Hematopoietic multipotent progenitor cell (in vitro differentiated cells): ENCODE measurements at regions not wholly inside any gene's neighbourhood (a gene's known extent, or its start where the extent isn't known, plus 50 kb on each side); places are given as distances from the start of the nearest gene placed in this dataset.

Experiments used
- DNase-seq, 3 donors: peaks; one replicate each; pipeline ENCODE4 v3.0.0-alpha.2; 2011 to 2015; ENCODE audit warnings: low read depth in 2 of 3, low spot score in 2 of 3

DNA sequence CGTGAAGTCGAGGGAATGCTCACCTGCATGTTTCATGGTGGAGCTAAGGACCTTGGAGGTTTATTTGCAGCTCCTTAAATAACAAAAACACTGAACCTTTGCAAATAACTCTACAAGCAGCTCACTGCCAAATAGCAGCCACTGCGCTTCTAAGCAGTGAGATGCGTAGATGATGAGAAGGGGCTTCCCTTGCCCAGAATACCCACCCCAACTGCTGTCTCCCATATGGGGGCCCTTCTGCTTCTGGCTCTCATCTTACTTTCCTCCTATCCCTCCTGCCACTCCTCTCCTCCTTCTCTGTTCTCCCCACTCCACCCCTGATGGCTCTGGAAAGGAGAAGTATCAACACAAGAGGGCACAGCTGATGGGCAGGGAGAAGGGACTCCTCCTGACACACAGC is 193.3 kb upstream of the SSTR4 start:
- no peak for DNase-seq

GRCh38 chr20:22842793-22843192 is 192.3 kb upstream of the SSTR4 start:
- no peak for DNase-seq

GRCh38 chr20:22844959-22845358 is 190.2 kb upstream of the SSTR4 start:
- no peak for DNase-seq

DNA sequence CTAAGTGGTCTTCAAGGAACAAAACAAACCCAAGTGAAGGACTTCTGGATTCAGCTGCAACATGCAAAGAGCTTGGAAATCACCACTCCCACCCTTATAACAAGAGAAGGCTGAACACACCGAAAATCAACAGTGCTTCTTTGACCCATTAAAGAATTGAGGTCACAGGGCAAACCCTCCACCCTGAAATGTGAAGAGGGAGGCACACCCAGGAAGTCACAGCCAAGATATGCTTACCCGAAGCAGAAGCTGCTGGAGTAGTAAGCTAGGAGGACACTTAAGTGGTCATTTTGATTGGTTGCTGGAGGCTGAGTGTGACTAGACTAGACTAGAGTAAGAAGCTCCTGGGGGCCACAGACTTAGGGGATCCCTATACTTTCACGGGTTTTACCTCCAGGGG is 188.2 kb upstream of the SSTR4 start:
- DNase-seq = no peak

- no peak for DNase-seq
Measured at GRCh38 chr20:22848364-22848763, 186.7 kb upstream of the SSTR4 start.

- DNase-seq = peak in 2 of 3 donors; percentile 12 to 28
Measured at GRCh38 chr20:22851679-22852346, 183.3 kb upstream of the SSTR4 start.

DNA sequence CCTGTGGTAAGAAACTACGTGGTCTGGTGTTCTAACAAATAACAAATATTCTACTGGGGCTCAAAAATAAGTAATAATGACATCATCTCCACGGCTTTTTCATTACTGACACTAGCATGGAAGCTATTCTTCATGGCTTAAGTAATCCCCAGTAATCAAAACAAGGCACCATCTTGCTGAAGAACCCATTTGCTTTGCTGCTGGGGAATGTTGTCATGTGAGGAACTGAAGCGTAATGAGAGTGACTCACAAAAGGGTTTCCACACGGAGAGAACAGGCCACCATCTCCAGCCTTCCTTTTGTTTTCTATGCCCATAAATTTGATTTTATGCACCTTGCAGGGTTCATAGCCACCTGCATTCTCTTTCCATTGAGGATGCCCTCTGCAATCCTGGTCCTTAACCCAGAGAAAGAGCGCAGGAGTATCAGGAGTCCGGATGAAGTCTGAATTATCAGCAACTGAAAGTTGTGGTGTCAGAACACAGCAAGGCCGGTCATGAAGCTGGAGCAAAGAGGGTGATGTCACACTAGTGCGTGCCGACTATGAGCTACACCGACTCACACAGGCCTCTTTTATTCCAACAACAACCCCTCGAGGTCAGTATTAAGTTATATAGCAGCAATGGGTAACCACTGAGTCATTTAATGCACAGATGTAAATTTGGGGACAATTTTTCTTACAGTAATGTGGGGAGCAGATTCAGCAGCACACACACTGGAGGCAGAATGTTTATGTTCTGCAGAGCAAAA is 173.7 kb upstream of the SSTR4 start:
- DNase-seq = no peak

GRCh38 chr20:22861990-22862389 is 173.1 kb upstream of the SSTR4 start:
- DNase-seq = no peak

- DNase-seq = no peak
Measured at GRCh38 chr20:22862671-22863230, 172.4 kb upstream of the SSTR4 start.

DNA sequence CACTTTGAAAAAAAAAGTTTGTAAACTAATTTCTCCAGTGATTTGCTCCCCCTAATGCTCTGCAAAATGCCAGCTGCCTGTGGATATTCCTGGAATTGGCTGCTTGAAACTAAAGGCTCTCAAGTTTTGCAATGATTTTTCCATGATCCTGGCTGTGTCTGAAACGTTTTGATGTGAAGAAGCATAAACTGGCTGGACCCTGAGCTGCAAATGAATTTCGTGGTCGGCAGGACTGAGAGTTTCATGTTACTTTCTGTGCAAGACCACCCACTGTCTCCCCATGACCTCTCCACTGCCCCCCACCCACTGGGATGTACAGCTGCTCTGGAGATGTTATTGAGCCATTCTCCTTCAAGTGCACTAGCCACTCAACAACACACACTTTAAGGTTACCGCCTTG is 171.3 kb upstream of the SSTR4 start:
- no peak for DNase-seq

GRCh38 chr20:22866812-22867341 is 168.2 kb upstream of the SSTR4 start:
- DNase-seq = no peak

- DNase-seq = peak in 1 of 3 donors; percentile 21
Measured at GRCh38 chr20:22878166-22878565, 156.9 kb upstream of the SSTR4 start.

- no peak for DNase-seq
Measured at GRCh38 chr20:22880277-22880676, 154.8 kb upstream of the SSTR4 start.

DNA sequence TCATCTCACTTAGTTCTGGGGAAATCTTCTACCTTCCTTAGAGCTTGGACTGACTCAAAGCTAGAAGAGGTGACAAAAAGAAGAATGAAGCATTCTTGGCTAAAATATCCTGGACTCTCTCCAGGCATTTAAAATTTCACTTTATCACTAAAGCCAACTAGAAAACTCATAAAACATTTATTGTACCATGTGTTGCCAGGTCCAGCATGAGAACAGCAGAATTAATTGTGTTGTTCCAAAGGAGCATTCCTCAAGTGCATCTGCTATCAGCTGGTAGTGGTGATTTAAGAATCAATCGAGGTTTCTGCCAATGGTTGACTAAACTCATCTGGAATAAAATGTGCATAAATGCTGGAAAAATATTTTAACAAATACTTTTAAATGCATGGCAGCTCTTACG is 147.3 kb upstream of the SSTR4 start:
- no peak for DNase-seq

GRCh38 chr20:22890594-22891300 is 144.4 kb upstream of the SSTR4 start:
- DNase-seq = no peak

- no peak for DNase-seq
Measured at GRCh38 chr20:22901164-22901563, 133.9 kb upstream of the SSTR4 start.

- DNase-seq = no peak
Measured at GRCh38 chr20:22901921-22902320, 133.2 kb upstream of the SSTR4 start.

DNA sequence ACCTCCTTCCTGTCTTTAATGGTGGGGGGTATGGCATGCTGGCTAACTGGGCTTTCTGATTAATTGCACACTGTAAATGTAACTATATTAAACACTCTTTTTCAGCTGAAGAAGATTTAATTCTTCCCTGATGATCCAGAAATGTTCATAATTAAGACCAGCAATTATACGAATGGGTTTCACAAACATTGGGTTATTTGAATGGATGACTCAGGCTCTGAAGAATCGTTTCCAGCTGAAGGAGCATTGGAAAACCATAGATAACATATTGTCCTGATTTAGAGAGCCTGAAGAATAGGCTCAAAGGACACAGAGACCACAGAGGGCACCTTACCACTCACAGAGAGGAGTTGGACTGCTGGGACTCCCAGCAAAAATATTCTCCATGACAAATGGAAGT is 130.7 kb upstream of the SSTR4 start:
- no peak for DNase-seq

DNA sequence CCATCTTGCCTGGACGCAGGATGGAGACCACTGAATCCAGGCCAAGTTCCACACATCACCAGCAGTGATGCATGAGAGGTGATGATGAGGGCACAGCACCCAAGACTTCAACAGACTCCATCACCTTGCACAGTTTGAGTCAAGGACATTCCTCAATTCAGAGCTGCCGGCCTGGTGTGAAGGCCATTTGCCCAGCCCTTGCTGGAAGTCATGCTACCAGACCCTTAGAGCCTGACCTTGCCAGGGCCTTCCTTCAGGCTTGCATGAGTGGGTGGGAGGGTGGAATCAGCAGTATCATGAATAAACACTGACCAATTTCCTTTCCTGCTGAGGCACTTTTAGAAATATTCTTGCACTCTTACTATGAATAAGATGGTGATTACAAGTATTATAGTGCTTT is 130.2 kb upstream of the SSTR4 start:
- DNase-seq = no peak

- no peak for DNase-seq
Measured at GRCh38 chr20:22905658-22906057, 129.5 kb upstream of the SSTR4 start.

- no peak for DNase-seq
Measured at GRCh38 chr20:22908437-22908836, 126.7 kb upstream of the SSTR4 start.
